Suppressor macrophage treated with lipopolysaccharide for 1 hour (primary cell): ENCODE measurements at regions not wholly inside any gene's neighbourhood (a gene's known extent, or its start where the extent isn't known, plus 50 kb on each side); places are given as distances from the start of the nearest gene placed in this dataset.

Experiments used
- DNase-seq, 3 donors: peaks; one replicate each; pipeline ENCODE4 v3.0.0-alpha.2; 2020 to 2022

DNA sequence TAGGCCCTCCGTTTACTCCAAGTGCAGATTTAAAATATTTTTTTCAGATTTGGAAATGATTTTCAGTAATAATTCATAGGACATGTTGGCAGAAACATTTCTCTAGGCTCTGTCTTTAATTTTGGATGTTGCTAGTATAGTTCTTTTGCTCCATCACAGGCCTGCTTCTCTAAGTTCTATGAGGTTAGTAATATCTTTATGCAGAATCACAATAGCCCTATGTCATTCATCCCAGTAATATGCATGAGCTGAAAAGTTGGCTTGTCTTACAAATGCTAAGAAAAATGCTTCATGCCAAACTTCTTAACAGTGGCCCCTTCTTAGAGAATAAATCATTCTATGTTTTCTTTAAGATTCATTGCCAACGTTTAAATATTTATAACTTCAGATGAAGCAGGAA is 148.3 kb upstream of the TLL1 start:
- DNase-seq: no peak

DNA sequence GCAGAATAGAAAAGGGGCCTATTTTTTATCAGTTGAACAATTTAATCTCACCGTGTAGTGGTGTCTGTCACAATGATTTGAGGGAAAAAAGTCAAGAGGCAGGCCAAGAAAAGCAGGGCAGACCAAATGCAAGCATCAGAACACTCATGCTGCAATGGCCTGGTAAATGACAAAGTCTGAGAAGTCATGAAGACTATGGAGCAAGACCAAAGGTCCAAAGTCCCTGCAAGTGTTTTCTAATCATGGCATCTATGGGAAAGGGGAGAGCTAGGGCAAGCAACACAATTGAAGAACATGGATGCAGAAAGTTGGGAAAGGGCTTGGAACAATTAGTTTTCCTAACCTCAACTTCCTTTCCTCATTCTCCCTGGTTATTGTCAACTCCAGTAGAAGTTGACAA is 147.7 kb upstream of the TLL1 start:
- no peak for DNase-seq

DNA sequence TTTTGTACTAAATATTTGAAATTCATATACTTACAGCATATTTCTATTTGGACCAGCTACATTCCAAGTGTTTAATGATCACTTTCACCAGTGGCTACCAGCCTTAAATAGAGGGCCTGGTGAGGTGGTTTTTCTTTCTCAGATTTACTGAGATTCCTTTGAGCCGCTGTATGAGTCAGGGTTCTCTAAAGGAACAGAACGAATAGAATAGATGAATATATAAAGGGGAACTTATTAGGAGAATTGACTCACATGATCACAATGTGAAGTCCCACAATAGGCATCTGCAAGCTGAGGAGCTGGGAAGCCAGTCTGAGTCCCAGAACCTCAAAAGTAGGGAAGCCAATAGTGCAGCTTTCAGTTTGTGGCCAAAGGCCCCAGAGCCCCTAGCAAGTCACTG is 146.2 kb upstream of the TLL1 start:
- no peak for DNase-seq

DNA sequence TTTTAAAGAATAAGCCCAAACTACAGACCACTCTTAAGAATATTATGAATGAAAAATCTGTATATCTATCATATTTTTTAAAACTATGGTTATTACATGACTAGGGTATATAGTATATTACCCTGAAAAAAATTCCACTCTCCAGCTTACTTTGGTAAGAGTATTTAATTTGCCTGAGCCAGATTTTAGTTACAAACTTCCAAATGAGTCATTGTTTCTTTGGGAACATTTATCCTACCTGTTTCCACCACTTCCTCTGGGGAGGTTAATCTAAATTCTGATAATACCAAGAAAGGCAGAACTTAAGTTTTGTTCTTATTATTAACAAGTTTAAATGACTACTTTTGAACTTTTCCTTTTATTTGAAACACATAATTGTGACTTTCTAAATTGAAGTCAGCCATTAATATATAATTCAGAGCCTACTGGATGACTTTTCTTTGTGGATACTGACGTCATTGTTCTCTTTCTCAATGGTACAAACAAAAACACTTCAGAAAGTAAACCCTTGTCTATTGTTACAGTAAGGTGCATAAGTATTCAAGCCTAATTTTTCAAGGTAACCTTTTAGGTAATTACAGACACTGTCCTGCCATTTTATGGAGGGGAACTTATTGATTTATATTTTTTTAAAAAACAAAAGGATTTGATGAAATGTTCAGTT is 135.6 kb upstream of the TLL1 start:
- DNase-seq: no peak

DNA sequence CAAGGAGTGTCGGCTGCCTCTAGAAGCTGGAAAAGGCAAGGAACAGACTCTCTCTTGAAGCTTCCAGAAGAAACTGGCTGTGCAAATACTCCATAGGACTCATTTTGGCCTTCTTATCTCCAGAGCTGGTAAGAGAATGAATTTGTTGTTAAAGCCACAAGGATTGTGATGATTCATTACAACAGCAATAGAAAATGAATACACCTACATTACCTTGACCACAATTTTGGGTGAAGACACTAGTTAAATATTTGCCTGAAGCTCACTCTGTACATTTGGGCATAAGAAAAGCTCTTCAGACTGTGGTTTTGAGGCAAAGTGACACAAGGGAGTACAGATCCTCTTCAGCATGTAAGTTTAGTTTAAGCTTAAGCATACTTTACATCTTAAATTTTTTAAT is 134.5 kb upstream of the TLL1 start:
- DNase-seq: no peak

DNA sequence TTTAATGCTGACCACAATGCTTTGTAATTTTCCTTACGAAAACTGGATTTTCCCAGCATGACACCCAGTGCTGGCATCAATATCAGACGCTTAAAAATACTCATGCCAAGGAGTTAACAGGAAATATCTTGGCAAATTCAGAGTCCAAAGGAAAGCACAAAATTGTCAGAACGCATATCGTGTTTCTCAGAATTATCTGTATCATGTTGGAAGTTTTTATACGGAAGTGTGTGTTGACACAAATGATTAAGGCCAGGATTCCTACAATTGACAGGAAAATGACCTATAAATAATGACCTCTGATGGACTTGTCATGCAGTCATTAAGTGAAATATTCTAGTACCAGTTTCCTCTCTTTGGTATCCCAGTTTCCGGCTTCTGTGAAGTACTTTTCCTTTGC is 132.1 kb upstream of the TLL1 start:
- peak; percentile 2 to 38 (median 3) for DNase-seq

DNA sequence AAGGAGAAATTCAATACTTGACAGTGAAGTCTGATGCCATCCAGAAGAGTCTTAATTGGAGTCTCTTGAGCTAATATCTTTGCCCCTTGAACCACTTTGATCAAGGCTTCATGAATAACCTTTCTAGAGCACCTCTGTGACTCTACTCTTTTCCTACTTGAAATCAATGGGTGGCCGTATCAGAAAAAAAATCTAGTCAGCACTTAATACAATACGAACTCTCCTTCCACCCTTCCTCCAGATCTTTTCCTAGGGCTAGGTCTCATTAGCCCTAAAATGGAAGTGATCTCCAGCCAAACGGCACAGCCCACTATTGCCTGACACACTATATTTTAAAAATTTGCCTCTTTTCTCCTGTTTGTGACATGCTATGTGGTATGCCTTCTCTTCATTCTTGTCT is 129.6 kb upstream of the TLL1 start:
- no peak for DNase-seq

DNA sequence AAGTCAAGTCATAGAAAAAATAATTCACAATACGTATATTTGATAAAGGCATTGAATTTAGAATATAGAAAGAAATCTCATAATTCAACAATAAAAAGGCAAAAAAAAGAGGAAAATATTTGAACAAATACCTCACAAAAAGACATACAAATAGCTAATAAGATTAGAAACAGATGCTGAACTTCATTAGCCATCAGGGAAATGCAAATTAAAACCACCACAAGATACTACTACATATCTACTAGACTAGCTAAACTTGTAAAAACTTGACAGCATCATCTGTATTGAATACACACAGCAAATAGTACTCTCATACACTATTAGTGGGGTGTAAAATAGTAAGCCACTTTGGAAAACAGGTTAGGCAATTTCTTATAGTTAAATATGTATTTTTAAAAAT is 128.7 kb upstream of the TLL1 start:
- no peak for DNase-seq

DNA sequence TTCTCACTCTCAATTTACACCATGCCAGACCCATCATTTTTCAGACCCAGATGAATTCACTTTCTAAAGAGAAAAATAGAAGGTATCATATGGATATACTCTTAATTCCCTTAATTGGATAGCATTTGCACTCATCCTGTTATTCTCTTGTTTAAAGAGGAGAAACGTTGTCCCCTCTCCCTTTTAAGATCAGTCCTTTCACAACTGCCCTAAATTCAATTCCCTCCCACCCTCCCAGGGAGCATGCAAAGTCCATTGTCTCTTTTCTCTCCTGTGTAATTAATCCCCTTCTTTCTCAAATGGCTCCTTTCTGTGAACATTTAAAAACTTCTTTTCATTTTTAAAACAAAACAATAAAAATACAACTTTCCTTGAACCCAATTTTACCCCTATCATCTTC is 124.7 kb upstream of the TLL1 start:
- no peak for DNase-seq

DNA sequence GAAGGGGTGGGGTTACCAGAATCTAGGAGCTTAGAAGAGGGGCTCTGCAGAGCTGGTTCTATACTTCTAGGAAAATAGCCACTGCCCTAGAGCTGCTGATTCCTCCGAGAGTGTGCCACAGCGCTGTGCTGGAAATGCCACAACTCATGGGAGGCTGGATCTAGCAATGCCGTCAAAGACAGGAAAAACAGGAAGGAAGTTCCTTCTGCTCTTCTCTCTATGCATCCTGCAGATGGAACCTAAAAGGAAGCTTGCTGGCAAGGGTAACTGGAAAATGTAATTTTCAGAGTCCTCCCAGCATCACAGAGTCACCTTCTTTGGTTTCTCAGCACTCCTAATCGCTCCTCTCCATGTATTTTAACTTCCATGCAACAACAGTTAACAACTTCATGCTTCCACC is 121.2 kb upstream of the TLL1 start:
- DNase-seq: no peak

DNA sequence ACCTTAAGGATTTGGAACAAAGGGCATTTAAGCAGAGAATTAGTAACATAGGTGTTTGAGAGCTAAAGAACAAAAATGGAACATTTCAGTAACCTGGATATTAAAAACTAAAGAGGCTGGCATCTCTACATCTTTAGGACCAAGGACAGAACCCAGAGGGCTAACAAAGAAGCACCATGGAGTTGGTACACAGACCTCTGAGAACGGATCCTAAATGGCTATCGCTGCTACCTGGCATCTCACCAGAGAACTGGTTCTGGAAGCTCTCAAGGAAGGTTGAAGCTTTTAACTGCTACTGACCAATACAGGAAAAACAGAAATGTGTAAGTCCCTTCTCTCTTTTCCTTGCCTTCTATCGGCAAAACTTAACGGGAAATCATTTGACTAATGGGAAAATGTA is 118.4 kb upstream of the TLL1 start:
- no peak for DNase-seq

DNA sequence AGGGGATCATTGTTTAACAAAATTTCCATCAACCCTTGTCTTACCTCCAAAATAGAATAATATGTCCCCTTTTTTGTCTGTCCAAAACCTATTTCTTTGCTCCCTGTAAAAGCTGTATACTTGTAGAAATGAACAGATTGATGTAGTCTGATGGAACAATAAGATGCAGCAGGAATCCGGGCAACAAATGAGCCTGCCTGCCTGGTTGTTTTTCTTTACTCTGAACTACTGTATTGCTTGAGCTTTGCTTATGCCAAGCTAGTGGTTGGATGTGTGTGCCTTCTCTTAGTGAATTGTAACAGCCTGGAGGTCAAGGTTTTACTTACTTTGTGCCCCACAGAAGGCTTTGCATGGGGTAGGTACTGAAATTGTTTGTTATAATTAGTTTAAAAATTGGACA is 116.2 kb upstream of the TLL1 start:
- no peak for DNase-seq

DNA sequence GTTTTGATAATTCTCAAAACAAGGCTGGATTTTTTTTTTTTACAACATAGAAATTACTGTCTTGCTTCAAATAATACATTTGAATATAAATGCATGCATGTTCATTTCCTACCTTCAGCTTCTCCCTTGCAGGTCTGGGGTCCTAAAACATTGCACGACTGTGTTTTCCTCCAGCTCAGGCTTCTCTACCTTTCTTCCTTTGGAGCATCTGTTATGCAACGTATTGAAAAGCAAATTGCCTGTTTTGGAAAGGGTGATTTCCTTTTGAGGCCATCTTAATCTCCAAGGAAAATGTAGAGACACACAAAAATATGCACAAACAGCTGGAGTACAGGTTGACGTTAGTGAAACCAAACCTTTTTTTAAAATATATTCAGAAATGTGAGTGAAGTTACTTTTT is 115.6 kb upstream of the TLL1 start:
- no peak for DNase-seq

DNA sequence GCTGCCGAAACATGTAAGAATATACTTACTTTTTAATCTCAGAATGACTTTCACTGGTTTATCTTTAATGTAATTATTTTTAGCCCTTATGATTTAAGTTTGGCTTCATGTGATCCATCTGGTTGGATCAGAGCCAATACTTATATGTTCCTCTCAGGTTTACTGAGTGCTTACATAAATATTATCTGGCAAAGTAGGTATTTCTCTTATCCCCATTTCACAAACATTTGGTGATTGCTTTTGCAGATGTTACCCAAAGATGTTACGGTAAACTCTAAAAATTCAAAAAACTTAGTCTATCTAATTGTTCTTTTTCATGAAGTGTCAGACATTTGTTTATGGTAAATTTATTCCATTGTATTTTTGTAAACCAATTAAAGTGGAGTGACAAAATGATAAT is 115.0 kb upstream of the TLL1 start:
- no peak for DNase-seq

DNA sequence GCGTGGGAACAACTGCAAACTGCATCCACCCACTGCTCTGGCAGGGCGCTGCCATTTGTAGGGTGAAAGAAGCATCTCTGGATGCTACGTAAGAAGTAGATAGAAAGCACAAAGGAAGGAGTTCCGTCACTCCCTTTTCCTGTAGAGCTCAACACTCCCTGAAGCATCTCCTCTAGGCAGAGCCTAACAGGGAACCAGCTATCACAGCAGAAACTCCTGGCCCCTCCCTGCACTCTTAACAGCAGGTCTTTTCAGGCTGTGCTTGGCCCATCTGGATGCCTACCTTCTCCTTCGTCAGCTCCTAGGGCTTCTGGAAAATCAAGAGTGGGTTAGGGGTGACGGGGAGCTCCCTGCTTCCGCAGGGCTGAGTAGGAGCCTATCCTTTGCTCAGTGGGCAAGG is 112.9 kb upstream of the TLL1 start:
- no peak for DNase-seq

DNA sequence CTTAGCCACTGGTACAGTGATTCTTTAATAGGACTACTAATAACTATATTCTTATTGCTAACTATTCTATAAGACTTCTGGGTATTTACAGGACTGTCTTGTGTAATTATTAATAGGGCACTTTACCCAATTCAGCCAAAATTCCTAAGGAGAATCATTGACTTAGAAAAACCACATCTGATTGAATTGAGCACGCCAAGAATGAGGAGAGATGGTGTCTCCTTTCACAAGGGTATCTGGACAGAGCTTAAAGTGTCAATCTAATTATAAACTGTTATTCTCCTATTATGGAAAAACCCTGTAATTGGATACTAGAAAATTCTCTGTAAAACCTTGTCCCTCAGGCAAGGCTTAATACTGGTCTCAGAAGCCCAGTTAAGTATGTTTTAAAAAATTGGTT is 111.1 kb upstream of the TLL1 start:
- no peak for DNase-seq

DNA sequence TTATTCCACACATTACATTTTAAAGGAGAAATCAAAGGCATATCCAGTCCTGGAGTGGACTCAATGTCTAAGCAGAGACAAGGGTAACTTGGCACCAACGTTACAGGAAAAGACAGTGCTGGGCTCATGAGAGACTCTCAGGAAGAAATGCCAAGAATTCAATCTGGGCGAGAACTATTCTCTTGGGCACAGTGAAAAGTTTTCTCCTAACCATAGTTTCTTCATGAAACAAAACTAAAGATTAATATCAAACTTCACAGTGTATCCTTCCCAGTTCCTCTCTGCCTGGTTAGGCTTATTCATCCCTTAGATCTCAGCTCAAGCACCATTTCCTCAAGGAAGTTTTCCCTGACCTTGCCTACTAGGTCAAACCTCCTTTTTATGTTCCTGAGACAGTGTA is 109.4 kb upstream of the TLL1 start:
- DNase-seq: no peak

DNA sequence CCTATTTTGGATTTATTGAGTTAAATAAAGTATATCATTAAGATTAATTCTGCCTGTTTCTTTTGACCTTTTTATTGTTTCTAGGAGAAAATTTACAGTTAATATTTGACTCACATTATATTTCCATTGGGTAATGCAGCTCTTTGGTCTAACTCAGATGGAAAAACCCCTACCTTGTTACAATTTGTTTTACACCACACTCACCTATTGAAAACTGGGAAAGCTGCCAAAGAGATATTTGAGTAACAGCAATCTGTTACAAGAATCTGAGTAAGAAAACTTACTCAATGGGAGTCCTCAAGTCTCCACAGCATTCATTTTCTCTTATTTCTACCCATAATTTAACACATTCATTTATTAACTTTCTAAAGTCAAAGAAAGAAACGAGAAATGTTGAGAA is 108.0 kb upstream of the TLL1 start:
- DNase-seq: no peak

DNA sequence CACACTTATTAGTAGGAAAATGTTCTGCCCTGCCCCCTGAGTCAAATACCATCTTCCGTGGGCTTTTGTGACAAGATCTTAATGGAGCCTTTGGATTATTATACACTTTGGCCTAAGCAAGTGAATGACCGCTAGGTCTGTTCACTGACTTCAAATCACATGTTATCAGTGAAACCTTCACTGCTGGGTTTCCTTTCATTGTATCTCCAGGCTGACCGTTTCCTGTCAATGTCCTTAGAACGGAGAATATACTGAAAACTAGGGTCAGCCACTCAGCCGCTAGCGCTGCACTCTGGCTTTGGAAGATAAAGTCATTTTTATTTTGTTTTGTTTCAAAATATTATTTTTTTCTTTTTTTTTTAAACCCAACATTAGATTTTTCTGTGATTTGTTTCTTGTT is 107.0 kb upstream of the TLL1 start:
- no peak for DNase-seq

DNA sequence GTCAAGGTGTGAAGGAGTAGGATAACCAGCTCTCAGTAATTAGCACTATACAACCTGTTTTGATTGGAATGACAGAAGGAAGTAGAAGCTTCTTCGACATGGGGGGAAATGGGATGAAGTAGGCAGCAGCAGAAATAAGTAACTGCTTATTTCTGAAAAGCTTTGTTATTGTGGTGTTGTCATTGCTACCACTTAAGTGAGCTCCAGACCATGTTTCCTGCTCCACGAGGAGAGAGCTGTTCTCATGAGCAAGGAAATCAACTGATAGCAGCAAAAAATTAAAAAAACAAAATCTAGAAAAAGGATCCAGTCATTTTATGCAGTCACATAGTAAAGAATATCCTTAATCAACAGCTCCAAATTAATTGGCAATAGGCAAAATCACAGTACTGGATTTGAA is 106.1 kb upstream of the TLL1 start:
- no peak for DNase-seq

DNA sequence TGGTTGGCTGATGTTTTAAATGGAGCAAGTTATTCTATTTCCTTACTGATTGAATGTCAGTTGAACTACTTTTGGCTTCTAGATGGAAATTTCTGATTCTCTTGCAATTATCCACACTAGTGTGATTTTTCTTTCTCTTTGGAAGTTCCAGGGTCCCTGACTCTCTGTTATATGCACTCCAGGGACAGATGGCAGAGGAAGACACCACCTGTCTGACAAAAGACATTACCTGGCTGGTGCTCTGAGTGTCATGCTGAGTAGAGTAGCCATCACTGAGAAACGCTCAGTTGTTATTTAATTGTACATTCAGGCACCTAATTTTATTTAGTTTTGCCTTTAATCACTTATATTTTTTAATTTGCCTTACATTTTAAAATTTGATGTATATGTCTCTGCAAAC is 105.4 kb upstream of the TLL1 start:
- no peak for DNase-seq

DNA sequence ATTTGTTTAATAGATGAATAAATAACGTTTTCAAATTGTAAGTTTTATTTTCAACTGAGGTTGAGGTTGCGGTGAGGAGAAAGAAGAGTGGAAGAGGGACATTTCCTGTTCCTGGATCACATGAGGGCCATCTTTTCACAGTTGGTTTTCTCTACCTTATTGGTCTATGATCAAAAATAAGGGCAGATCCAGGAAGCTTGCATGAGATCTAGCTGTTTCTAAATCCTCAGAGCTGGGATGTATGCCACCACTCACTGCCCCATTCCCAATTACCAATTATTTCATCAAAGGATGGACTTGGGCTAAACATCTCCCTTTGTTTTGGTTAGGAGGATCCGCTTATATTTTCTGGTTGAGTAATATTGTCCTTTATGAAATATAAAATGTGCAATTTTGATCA is 104.8 kb upstream of the TLL1 start:
- no peak for DNase-seq

DNA sequence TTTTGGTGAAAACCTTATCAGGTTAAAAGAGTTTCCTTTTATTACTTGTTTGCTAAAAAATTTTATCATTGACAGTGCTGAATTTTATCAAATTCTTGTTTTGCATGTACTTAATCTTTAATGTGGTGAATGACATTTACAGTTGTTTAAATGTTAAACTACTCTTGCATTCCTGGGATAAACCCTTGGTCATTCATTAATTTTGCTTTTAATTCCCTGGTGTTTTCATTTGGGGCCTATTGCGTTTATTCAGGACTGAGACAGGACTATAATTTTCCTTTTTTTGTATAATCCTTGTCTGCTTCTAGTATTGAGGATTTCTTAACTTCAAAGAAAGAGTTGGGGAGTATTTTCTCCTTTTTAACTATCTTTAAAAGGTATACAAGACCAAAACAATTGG is 98.7 kb upstream of the TLL1 start:
- DNase-seq: no peak

DNA sequence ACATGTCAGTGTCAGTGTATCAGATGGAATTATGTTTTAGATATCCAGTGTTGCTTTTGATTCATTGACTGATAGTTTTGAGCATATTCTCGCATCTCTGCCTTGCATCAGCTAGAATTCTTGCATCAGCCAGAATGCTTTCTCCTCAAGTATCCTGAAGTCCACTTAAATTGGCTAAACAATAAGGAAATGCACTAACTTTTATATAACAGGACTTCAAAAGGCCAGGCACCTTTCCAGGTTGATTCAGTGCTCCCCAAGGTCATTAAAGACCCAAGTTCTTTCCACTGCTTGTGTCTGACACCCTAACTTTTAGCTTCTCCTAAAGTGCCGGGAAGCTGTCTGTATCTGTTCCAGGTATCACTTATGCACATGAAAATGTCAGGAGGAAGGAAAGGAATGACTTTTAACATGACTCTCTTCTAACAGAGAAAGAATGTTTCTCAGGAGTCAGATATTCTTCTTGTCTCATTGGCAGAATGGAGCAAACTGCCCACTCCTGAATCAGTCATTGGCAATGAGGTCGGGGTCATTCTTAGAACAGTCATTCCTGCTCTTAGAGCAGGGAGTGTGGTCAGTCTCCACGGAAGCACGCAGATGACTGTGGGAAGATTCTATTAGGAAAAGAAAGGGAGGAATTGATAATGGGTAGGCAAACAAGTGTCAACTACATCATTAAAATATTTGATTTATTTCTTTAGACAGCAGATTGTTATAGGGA is 92.9 kb upstream of the TLL1 start:
- no peak for DNase-seq

DNA sequence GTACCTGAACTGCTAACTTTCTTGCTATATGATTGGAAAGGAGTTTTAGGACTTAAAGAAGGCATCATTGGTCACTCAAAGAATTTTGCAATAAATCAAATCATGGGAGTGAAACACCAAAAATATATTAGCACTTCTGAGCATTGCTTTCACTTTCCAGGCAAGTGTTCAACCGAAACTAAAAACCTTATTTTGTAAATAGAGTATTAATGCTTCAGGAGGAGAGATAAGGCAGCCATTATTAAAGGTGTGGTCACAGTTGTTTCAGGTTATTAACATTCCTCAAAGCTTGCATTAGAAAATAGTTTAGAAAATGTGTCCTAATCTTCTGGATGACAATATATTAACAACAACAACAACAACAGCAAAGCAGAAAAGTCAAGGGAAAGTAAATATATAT is 92.3 kb upstream of the TLL1 start:
- DNase-seq: no peak
